LoVo (cell line): ENCODE measurements at regions not wholly inside any gene's neighbourhood (a gene's known extent, or its start where the extent isn't known, plus 50 kb on each side); places are given as distances from the start of the nearest gene placed in this dataset.

Experiments used
- DNase-seq: peaks from one replicate; pipeline ENCODE4 v3.0.0-alpha.2; 2016; ENCODE audit warnings: low spot score

DNA sequence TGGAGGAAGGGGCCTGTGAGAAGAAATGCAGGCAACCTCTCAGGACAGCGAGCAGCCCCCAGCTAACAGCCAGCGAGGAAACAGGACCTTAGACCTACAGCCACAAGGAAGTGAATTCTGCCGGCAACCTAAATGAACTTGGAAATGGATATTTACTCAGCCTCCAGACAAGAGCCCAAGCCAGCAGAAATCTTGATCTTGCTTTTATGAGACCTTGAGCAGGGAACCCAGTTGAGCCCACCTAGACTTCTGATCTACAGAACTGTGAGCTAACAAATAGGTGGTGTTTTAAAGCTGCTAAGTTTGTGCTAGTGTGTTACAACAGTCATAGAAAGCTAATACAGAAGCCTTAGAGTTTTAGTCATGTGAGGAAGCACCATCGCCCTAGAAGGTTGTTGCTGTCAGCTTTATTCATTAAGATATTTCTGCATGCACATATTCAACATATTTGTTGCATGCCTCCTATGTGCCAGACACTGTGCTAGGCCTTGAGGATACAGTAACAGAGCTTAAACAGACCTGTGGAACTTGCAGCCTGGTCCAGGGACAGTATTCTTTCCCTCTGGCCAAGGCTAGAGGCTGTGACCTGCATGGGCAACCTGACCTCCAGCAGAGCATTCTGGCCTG, 50.3 kb downstream of the NALF2 start:
- DNase-seq, result no peak

DNA sequence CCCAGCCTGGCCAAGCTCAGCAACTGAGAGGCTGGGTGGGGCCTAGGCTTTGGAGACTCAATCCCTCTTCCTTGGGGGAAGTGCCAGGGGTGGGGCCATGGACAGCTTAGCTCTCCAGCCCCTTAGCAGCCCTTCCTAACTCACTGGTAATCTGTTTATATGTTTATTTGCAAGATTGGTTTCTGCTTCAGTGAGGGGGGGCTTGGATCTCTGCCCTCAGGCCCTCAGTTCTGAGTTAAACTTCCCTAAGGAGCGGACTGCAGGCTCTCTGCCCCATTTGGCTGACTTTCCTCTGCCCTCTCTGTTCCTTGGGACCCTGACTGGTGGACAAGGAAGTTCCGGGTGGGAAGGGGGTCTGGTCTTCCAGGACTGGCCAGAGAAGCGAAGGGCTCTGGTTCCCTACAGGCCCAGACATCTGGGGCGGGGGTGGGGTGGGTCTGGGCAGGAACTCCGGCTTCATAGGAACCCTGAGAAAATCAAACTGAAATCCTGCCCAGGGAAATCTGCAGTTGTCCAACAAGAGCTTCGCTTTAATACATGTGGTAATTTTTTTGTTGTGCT, 51.4 kb downstream of the NALF2 start:
- DNase-seq, result no peak

DNA sequence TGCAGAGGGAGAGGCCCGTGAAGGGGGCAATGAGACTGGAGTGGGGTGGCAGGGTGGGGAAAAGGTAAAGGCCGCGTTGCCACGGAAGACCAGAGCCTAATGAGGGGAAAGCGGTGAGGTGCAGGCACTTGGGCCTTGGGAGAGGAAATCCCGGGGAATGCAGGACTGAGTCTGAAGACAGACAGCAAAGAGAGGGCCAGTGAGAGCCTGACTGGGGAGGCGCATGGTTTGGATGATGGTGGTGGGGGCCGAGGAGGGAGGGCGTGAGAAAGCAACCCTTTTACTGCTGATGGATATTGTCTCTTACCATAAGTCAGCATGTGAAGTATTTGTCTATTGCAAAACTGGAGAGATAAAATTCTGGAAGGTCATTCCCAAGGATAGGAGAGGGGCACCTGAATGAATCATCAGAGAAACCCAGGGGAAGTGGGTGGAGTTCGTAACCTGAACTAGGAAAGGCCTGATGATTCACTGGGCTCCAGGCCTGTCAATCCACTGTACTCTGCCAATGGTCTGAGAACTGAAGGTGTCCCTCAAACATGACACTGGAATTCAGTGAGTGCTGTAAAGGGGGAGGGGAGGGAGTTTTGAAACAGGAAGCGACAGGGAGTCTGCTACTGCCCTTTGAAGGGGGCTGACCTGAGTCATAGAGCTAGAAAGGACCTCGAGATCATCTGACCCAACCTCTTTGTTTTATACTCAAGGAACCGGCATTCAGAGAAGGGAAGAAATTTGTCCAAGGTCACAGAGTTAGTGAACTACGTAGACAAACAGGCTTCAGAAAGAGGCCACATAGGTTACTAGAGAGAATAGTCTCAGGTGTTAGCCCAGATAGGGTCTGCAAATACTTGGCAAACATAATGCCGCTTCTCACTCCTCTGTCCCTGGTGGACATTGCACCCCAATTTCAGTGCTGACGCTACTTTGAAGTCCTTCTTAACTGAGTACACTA, 52.2 kb downstream of the NALF2 start:
- peak; percentile 0 for DNase-seq

DNA sequence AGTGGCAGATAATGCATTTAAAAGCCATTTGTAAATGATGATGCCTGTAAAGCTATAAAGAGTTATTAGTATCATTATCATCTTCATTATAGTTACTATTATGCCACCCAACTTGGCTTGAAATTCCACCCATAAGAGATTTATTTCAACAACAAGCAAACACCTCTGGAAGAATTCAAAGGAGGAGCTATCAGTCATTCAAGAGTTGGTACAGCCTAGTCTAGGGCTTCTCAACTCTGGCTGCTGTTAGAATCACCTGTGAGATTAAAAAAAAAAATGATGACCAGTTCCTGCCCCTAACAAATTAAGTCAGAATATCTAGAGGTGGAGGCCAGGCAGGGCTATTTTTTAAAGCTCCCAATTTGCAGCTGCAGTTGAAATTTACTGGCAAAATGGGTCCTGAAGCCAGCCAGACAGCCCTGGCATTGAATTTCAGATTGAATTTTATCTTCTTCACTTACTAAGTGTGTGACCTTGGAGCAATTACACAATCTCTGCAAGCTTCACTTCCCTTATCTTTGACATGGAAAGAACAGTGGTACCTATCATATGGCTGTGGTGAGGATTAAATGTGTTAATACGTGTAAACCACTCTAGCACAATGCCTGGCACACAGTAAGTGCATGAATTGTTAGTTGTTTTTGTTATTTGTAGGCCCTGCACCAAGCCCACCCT, 52.9 kb upstream of the EDA start:
- no peak for DNase-seq

DNA sequence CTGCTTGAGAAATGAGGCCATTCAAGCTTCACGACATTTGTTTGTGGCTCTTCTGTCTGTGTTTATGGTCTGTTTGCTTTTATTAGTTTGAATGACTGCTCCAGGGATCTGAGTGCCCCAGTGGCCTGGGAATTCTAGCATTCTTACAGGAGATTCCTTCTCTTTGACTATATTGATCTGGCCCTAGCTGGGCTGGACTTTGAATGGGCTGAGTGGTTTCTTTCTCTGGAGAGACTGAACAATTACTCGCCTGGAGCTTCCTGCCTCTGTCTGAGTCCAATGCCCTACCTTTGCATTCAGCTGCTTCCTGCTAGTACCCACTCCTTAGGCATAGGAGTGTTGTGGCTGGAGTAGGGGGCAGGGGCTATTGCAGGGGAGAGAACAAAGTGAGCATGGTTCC, 51.2 kb upstream of the EDA start:
- no peak for DNase-seq

DNA sequence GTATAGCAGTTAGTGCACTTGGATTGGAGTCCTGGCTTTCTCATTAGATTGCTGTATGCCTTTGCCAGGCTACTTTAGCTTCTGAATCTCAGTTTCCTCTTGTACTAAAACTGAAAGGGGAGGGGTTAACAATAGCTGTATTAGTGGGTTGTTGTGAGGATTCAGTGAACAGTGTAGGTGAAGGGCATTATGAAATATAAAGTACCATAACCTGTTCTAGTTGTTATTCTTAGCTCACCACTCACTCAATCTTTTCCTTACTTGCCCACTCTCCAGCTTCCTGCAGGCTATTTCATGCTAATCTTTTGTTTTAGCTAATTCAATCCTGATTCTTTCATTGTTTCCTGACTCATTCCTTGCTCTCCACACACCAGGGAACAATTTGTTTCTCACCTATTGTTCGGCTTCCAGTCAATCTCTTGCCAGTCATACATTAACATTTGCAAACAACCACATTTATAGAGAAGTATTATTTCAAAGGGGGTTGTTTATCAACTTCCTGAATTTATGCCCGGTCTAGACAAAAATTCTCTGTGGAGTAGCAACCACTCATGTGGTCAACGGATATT, 50.6 kb upstream of the EDA start:
- DNase-seq, result no peak
